HG03432 (cell line): ENCODE measurements at regions not wholly inside any gene's neighbourhood (a gene's known extent, or its start where the extent isn't known, plus 50 kb on each side); places are given as distances from the start of the nearest gene placed in this dataset.
"Not testable (repeated sequence)": the region's sequence is repeated elsewhere in the genome, so short reads cannot be mapped to it uniquely, and the experiment has no call there.

Experiments
- ATAC-seq: cut with Tn5 transposase; IDR thresholded peaks from one replicate; pipeline ENCODE4 v1.9.1; 2021; ENCODE audit warnings: mild to moderate bottlenecking, moderate library complexity; ENCODE audit not compliant: unreplicated experiment

DNA sequence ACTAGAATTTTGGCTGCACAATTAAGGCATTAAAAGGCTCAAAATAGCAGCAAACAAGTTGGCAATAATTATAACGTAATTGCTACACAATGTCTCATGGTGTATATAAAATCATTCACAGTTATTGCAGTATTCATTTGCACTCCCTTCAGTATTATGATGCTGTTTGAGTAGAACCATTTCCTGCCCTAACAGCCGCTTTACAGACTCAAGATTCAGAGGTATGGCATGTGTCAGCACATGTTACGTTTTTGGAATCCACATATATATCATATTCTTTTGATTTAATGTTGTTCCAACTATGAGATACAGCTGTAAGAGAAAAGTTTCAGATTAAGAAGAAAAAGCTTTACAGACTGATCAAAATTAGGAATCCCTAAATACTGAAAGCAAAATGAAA lies 56.3 kb upstream of the NCKAP5 start:
- no peak for ATAC-seq

DNA sequence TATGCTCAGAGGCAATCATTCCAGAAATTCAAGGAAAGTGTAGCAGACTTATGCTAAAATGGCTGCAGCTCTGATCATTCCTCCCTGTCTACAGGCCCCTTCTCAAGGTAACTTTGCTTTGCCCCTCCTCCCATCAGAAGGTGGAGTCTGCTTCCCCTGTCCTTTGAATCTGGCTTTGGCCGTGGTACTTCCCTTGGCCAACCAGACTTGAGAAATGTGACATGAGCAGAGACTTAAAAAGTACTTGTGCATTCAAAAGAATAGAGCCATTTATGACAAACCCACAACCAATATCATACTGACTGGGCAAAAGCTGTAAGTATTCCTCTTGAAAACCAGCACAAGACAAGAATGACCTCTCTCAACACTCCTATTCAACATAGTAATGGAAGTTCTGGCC lies 59.5 kb upstream of the NCKAP5 start:
- ATAC-seq: no peak

- no peak for ATAC-seq
Observed at GRCh38 chr2:133633309-133633708, 65.0 kb upstream of the NCKAP5 start.

GRCh38 chr2:133633881-133634409 lies 65.7 kb upstream of the NCKAP5 start:
- no peak for ATAC-seq

GRCh38 chr2:133635131-133635530 lies 66.9 kb upstream of the NCKAP5 start:
- no peak for ATAC-seq

DNA sequence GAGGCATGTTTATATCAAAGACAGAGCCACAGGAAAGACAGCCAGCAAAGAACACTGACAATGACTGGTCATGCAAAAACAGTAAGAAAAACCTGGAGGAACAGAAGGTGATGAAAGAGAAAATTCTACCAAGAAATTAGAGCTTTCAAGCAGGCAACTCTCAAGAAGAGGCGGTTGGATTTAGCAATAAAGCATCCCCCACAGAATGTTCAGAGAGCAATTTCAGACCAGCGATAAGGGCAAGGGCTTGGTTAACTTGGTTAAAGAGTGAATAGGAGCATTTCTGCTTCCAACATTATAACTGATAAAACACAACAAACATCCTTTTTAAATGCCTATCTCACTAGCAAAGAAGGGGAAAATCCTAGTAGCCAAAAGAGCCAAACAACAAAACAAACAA lies 68.0 kb upstream of the NCKAP5 start:
- no peak for ATAC-seq

- ATAC-seq: no peak
Observed at GRCh38 chr2:133640103-133640502, 71.8 kb upstream of the NCKAP5 start.

DNA sequence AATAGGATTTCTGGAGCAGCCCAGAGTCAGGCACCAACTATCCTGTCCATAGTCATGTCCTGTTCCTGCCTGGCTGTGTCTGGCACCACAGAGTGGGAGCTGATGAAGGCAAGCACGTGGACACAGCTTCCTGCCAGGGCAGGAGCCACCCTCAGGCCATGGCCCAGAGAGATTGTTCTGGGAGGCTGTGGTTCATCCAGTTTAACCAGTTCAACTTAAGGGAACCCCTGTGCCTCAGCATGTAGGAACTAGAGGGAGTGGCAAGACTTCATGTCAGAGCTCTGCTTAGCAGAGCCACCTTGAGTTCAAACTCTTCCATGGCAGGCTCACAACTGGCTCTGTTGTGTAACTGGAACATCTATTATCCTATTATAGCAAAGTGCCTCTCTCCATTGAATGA lies 73.2 kb upstream of the NCKAP5 start:
- ATAC-seq: no peak

DNA sequence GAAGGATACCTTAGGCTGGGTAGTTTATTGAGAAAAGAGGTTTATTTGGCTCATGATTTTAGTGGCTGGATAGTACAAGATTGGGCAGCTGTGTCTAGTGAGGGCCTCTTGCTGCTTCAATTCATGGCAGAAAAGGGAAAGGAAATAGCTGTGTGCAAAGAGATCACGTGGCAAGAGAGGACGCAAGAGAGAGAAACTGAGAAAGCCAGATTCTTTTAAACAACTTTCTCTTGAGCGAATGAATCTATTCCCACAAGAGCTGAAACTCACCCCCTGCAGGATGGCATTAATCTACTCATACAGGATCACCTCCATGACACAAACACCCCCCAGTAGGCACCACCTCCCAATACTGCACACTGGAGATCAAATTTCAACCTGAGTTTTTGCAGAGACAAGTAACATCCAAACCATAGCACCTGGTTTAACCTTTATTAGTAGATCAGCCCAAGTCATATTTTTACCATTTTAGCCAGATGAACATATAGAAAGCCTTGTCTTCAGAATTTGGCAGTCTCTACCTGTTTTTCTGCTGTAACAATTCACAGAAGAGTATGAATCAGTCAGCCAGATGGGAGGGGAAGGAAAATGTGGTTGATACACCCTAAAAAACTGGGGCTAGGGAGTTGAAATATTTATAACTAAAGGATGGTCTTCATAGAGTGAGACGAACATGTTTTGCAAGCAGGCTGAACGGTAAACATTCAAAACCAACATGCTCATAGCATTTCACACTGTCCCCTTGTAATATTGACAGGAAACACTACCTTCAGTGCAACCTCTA lies 73.9 kb upstream of the NCKAP5 start:
- no peak for ATAC-seq

DNA sequence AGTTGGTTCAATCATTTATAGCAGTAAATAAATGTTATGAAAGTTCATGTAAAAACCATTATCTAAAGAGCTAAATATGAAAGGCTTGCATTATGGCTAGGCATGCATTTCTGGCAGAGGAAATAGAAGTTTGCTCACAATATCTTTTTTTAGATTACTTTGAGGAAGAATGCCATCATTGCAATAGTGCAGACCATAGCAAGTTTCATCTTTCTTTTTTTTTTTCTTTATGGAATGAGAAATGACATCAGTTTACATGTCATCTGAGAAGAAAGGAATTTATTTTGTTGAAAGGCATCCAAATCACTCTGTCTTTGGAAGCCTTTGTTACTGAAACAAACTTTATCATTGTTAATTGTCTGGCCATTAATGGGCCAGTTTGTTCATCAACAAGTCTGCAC lies 74.5 kb upstream of the NCKAP5 start:
- no peak for ATAC-seq

DNA sequence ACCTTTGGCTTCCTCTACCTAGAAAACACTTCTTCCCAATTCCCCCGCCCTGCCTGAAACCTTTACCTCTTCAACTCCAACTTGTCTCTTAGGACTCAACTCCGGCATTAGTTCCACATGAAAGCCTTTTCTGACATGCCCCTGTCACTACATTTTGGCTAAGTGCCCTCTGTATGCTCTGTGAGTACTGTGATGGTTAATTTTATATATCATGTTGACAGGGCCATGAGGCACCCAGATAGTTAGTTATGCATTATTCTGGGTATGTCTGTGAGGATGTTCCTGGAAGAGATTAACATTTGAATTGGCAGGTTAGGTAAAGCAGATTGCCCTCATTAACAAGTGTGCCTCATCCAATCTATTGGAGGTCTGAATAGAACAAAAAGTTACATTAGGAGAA lies 75.6 kb upstream of the NCKAP5 start:
- ATAC-seq: no peak

DNA sequence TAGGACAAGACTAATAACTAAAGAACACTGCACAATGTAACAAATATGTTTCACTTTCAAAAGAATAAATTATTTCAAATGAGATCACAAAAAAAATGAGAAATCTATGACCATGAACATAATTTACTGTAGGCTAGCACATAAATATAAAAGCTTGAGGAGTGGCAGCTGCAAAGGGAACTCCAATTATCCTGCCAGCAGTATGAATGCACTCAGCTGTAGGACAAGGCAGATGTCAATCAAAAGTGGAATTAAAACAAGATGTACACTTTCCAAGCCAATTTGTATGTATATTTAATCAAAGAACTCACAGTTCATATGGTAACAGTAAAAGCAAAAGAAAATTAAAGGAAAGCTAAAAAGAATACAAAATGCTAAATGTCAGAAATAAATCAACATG lies 76.6 kb upstream of the NCKAP5 start:
- no peak for ATAC-seq

DNA sequence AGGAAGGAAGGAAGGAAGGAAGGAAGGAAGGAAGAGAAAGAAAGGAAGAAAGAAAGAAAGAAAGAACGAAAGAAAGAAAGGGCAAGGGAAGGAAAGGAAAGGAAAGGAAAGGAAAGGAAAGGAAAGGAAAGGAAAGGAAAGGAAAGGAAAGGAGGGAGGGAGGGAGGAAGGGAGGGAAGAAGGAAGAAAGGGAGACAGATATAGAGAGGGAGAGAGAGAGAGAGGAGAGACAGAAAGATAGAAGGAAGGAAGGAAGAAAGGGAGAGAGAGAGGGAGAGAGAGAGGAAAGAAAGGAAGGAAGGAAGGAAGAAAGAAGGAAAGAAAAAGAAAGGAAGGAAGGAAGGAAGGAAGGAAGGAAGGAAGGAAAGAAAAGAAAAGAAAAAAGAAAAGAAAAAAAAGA lies 79.1 kb upstream of the NCKAP5 start:
- not testable (repeated sequence) for ATAC-seq

DNA sequence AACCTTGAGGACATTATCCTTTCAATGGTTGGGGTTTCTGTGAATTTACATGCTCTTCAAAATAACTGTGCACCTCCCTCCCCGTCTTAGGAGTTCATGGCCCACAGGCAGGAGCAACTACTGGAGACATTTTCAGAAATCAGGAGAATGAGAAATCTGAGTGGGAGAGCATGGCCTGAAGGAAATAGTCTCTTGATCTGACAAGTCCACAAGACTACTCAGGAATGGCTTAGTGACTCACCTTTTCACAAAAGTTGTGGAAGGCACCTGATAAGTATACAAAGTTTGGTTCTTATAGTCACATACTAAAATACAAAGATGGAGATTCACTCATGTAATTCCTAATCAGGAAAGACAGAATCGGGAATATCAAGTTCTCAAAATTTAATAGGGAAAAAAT lies 83.6 kb upstream of the NCKAP5 start:
- ATAC-seq: no peak

- ATAC-seq: no peak
Observed at GRCh38 chr2:133652398-133652797, 84.1 kb upstream of the NCKAP5 start.

GRCh38 chr2:133653056-133653455 lies 84.8 kb upstream of the NCKAP5 start:
- no peak for ATAC-seq

DNA sequence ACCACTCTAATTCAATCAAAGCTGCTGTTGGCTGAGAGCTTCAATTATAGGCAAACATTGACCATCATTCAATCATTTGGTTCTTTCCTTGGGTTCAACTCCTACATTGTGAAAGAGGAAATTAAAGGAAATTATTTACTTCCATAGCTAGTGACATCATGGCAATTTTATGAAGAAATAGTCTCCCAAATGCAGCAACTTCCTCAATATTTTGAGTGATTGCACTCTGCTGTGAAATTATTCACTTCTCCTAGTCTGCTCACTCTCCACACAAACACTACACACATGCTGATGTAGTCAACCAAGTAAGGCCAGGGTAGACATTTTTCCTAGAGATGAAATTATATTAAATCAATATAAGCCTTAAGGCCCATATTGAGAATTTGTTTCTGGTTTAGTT lies 86.7 kb upstream of the NCKAP5 start:
- ATAC-seq: no peak

DNA sequence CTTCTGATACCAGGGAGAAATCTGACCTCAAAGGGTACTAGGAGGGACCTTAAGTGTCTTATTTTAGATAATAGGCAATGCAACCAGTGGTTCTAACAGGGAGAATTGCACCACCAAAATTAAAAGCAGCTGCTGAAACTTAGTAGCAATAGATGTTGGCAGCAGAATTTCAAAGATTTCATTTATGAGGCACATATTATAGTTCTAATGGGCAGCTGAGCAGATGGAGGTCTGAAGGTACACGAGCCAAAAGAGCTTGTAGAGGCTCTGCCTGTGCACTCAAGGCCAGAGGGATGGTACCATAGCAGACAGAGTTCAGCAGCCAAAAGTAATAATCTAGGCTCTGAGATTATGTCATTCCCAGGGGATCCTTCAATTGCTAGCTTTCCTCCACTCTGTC lies 87.3 kb upstream of the NCKAP5 start:
- ATAC-seq: no peak

DNA sequence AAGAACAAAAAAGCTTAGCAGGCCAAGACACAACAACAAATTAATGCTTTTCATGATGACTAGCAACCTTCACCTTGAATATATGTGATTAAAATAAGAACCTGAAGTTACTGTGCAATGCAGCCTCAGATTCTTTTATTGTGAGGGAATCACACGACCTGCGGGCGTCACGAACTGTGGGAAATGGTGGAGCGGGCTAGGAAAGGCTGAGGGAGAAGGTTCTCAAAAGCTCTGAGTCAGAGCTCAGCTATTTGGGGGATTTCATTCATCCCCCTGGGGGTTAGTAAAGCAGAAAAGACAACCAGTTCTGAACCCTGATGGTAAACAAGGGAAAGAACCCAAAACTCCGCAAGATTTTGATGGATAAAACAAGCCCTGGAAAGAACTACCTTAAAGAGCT lies 89.3 kb upstream of the NCKAP5 start:
- no peak for ATAC-seq

GRCh38 chr2:133658020-133658903 lies 90.0 kb upstream of the NCKAP5 start:
- no peak for ATAC-seq

GRCh38 chr2:133660510-133660909 lies 92.2 kb upstream of the NCKAP5 start:
- no peak for ATAC-seq

- no peak for ATAC-seq
Observed at GRCh38 chr2:133661392-133661791, 93.1 kb upstream of the NCKAP5 start.
